Spleen (tissue), 7 donors: ENCODE measurements at regions not wholly inside any gene's neighbourhood (a gene's known extent, or its start where the extent isn't known, plus 50 kb on each side); places are given as distances from the start of the nearest gene placed in this dataset.

Experiments
- CTCF ChIP-seq, 11 experiments: fragments of 200-600 bp in 7 of 11; fragments of 450-650 bp in 4 of 11; sonication (generic) in 4 of 11; IDR thresholded peaks in 8 of 11; conservative IDR thresholded peaks in 3 of 11; 1 replicate in 7 of 11; 2 replicates in 4 of 11; pipeline versions ENCODE4 v1.4.0 to v1.8.0; 2016 to 2021; ENCODE audit warnings: antibody characterized with exemption in 11 of 11, inconsistent platforms in 4 of 11, mild to moderate bottlenecking in 1 of 11
- POLR2A ChIP-seq, 3 donors: fragments of 450-650 bp; IDR thresholded peaks; one replicate each; pipeline ENCODE4 v1.5.1; 2017; ENCODE audit warnings: antibody characterized with exemption in 3 of 3, mild to moderate bottlenecking in 1 of 3
- POLR2AphosphoS5 ChIP-seq, 3 donors: sonication (generic); formaldehyde crosslinking; IDR thresholded peaks; one replicate each; pipeline ENCODE4 v1.5.1; 2017; ENCODE audit warnings: antibody characterized with exemption in 3 of 3
- donor health status: DM: no; HTN: no; CAD: no; lungs with moderate emphysema.
- donor health status: DM: no; HTN: no; CAD: no.
- donor health status: DM: no; HTN: no; CAD: no.

GRCh38 chr20:7516621-7517111, 423.6 kb downstream of the HAO1 start:
- no peak for TF ChIP-seq CTCF (IDR thresholded peaks at IDR 0.05 in 8 of 11, conservative IDR thresholded peaks at IDR 0.05 in 3 of 11)
- TF ChIP-seq POLR2A (IDR thresholded peaks at IDR 0.05) = no peak
- TF ChIP-seq POLR2AphosphoS5 (IDR thresholded peaks at IDR 0.05) = no peak
